ENCODE measurements at regions not wholly inside any gene's neighbourhood (a gene's known extent, or its start where the extent isn't known, plus 50 kb on each side); places are given as distances from the start of the nearest gene placed in this dataset.
"Not testable (repeated sequence)": the region's sequence is repeated elsewhere in the genome, so short reads cannot be mapped to it uniquely, and the experiment has no call there.

- Histone ChIP-seq H3K27me3 (ENCODE audit: insufficient read depth, low read length) (no peaks in the 10 kb centered on the region), H3K36me3 (ENCODE audit: insufficient read depth, low read length) (no peaks in the 10 kb centered on the region), H3K4me3 (ENCODE audit: low read length) (no peak overlapping the region), H3K9me3 (ENCODE audit: insufficient read depth, low read depth, low read length) (no peaks in the 10 kb centered on the region), H3K27ac (ENCODE audit: low read depth, low read length) (no peak overlapping the region), H3K9ac (ENCODE audit: low read depth, low read length) (no peak overlapping the region), H3K4me1 (ENCODE audit: insufficient read depth, low read length) (no peaks in the 10 kb centered on the region)
- 94% methylated on average over 3 of the region's 3 CpGs for WGBS
Measured at GRCh38 chr3:34668915-34669314, 870.5 kb downstream of the PDCD6IP start.

GRCh38 chr3:34669490-34669889 lies 871.1 kb downstream of the PDCD6IP start:
- Histone ChIP-seq H3K9me3 (ENCODE audit: insufficient read depth, low read depth, low read length) (no peaks in the 10 kb centered on the region), H3K9ac (ENCODE audit: low read depth, low read length) (no peak overlapping the region), H3K27me3 (ENCODE audit: insufficient read depth, low read length) (no peaks in the 10 kb centered on the region), H3K4me3 (ENCODE audit: low read length) (no peak overlapping the region), H3K36me3 (ENCODE audit: insufficient read depth, low read length) (no peaks in the 10 kb centered on the region), H3K27ac (ENCODE audit: low read depth, low read length) (no peak overlapping the region), H3K4me1 (ENCODE audit: insufficient read depth, low read length) (no peaks in the 10 kb centered on the region)
- WGBS, result 95% methylated on average over 3 of the region's 3 CpGs

GRCh38 chr3:34675383-34676120 lies 877.1 kb downstream of the PDCD6IP start:
- Histone ChIP-seq H3K36me3 (ENCODE audit: insufficient read depth, low read length) (no peaks in the 10 kb centered on the region), H3K4me1 (ENCODE audit: insufficient read depth, low read length) (no peaks in the 10 kb centered on the region), H3K9me3 (ENCODE audit: insufficient read depth, low read depth, low read length) (peaks cover 18% of the 10 kb centered on the region), H3K27me3 (ENCODE audit: insufficient read depth, low read length) (no peaks in the 10 kb centered on the region), H3K9ac (ENCODE audit: low read depth, low read length) (no peak overlapping the region), H3K27ac (ENCODE audit: low read depth, low read length) (no peak overlapping the region), H3K4me3 (ENCODE audit: low read length) (no peak overlapping the region)
- 95% methylated on average over 2 of the region's 2 CpGs for WGBS

- Histone ChIP-seq H3K4me3 (ENCODE audit: low read length) (no peak overlapping the region), H3K36me3 (ENCODE audit: insufficient read depth, low read length) (no peaks in the 10 kb centered on the region), H3K27me3 (ENCODE audit: insufficient read depth, low read length) (no peaks in the 10 kb centered on the region), H3K9me3 (ENCODE audit: insufficient read depth, low read depth, low read length) (peaks cover 21% of the 10 kb centered on the region), H3K9ac (ENCODE audit: low read depth, low read length) (no peak overlapping the region), H3K4me1 (ENCODE audit: insufficient read depth, low read length) (no peaks in the 10 kb centered on the region), H3K27ac (ENCODE audit: low read depth, low read length) (no peak overlapping the region)
- 94% methylated on average over 3 of the region's 3 CpGs for WGBS
Measured at GRCh38 chr3:34676436-34676835, 878.0 kb downstream of the PDCD6IP start.

GRCh38 chr3:34678575-34678974 lies 880.1 kb downstream of the PDCD6IP start:
- Histone ChIP-seq H3K36me3 (ENCODE audit: insufficient read depth, low read length) (no peaks in the 10 kb centered on the region), H3K9me3 (ENCODE audit: insufficient read depth, low read depth, low read length) (peaks cover 21% of the 10 kb centered on the region), H3K27ac (ENCODE audit: low read depth, low read length) (no peak overlapping the region), H3K4me1 (ENCODE audit: insufficient read depth, low read length) (no peaks in the 10 kb centered on the region), H3K27me3 (ENCODE audit: insufficient read depth, low read length) (no peaks in the 10 kb centered on the region), H3K4me3 (ENCODE audit: low read length) (no peak overlapping the region), H3K9ac (ENCODE audit: low read depth, low read length) (no peak overlapping the region)

- WGBS, result 100% methylated on average over 1 of the region's 1 CpG
- H3K4me3 ChIP-seq (ENCODE audit: low read length); H3K36me3 ChIP-seq (ENCODE audit: insufficient read depth, low read length); H3K9ac ChIP-seq (ENCODE audit: low read depth, low read length); H3K27ac ChIP-seq (ENCODE audit: low read depth, low read length); H3K27me3 ChIP-seq (ENCODE audit: insufficient read depth, low read length); H3K4me1 ChIP-seq (ENCODE audit: insufficient read depth, low read length): not testable (repeated sequence)
- peaks cover 21% of the 10 kb centered on the region for H3K9me3 ChIP-seq (ENCODE audit: insufficient read depth, low read depth, low read length)
Measured at GRCh38 chr3:34679055-34679454, 880.6 kb downstream of the PDCD6IP start.

GRCh38 chr3:34683851-34684250 lies 885.4 kb downstream of the PDCD6IP start:
- H3K9ac ChIP-seq (ENCODE audit: low read depth, low read length), result no peak overlapping the region
- 41% methylated on average over 4 of the region's 4 CpGs for WGBS
- no peaks in the 10 kb centered on the region for H3K4me1 ChIP-seq (ENCODE audit: insufficient read depth, low read length)
- no peak overlapping the region for H3K4me3 ChIP-seq (ENCODE audit: low read length)
- H3K36me3 ChIP-seq (ENCODE audit: insufficient read depth, low read length), result no peaks in the 10 kb centered on the region
- no peak overlapping the region for H3K27ac ChIP-seq (ENCODE audit: low read depth, low read length)
- peaks cover 18% of the 10 kb centered on the region for H3K9me3 ChIP-seq (ENCODE audit: insufficient read depth, low read depth, low read length)
- H3K27me3 ChIP-seq (ENCODE audit: insufficient read depth, low read length), result no peaks in the 10 kb centered on the region

- no peak overlapping the region for H3K9ac ChIP-seq (ENCODE audit: low read depth, low read length)
- 90% methylated on average over 1 of the region's 1 CpG for WGBS
- H3K27ac ChIP-seq (ENCODE audit: low read depth, low read length), result no peak overlapping the region
- H3K27me3 ChIP-seq (ENCODE audit: insufficient read depth, low read length), result no peaks in the 10 kb centered on the region
- no peaks in the 10 kb centered on the region for H3K4me1 ChIP-seq (ENCODE audit: insufficient read depth, low read length)
- no peaks in the 10 kb centered on the region for H3K36me3 ChIP-seq (ENCODE audit: insufficient read depth, low read length)
- H3K9me3 ChIP-seq (ENCODE audit: insufficient read depth, low read depth, low read length), result no peaks in the 10 kb centered on the region
- no peak overlapping the region for H3K4me3 ChIP-seq (ENCODE audit: low read length)
Measured at GRCh38 chr3:34686541-34686940, 888.1 kb downstream of the PDCD6IP start.

GRCh38 chr3:34687671-34688070 lies 889.2 kb downstream of the PDCD6IP start:
- H3K9ac ChIP-seq (ENCODE audit: low read depth, low read length), result no peak overlapping the region
- no peak overlapping the region for H3K27ac ChIP-seq (ENCODE audit: low read depth, low read length)
- no peaks in the 10 kb centered on the region for H3K4me1 ChIP-seq (ENCODE audit: insufficient read depth, low read length)
- no peak overlapping the region for H3K4me3 ChIP-seq (ENCODE audit: low read length)
- no peaks in the 10 kb centered on the region for H3K27me3 ChIP-seq (ENCODE audit: insufficient read depth, low read length)
- 100% methylated on average over 1 of the region's 1 CpG for WGBS
- no peaks in the 10 kb centered on the region for H3K9me3 ChIP-seq (ENCODE audit: insufficient read depth, low read depth, low read length)
- no peaks in the 10 kb centered on the region for H3K36me3 ChIP-seq (ENCODE audit: insufficient read depth, low read length)

GRCh38 chr3:34696831-34697230 lies 898.4 kb downstream of the PDCD6IP start:
- no peaks in the 10 kb centered on the region for H3K27me3 ChIP-seq (ENCODE audit: insufficient read depth, low read length)
- no peak overlapping the region for H3K4me3 ChIP-seq (ENCODE audit: low read length)
- no peaks in the 10 kb centered on the region for H3K4me1 ChIP-seq (ENCODE audit: insufficient read depth, low read length)
- H3K9me3 ChIP-seq (ENCODE audit: insufficient read depth, low read depth, low read length), result peaks cover 30% of the 10 kb centered on the region
- 91% methylated on average over 2 of the region's 4 CpGs for WGBS
- no peaks in the 10 kb centered on the region for H3K36me3 ChIP-seq (ENCODE audit: insufficient read depth, low read length)
- H3K27ac ChIP-seq (ENCODE audit: low read depth, low read length), result no peak overlapping the region
- H3K9ac ChIP-seq (ENCODE audit: low read depth, low read length), result no peak overlapping the region

GRCh38 chr3:34703053-34703452 lies 904.6 kb downstream of the PDCD6IP start:
- no peaks in the 10 kb centered on the region for H3K4me1 ChIP-seq (ENCODE audit: insufficient read depth, low read length)
- H3K4me3 ChIP-seq (ENCODE audit: low read length), result no peak overlapping the region
- H3K9ac ChIP-seq (ENCODE audit: low read depth, low read length), result no peak overlapping the region
- H3K36me3 ChIP-seq (ENCODE audit: insufficient read depth, low read length), result no peaks in the 10 kb centered on the region
- WGBS, result 89% methylated on average over 2 of the region's 3 CpGs
- H3K27ac ChIP-seq (ENCODE audit: low read depth, low read length), result no peak overlapping the region
- peaks cover 44% of the 10 kb centered on the region for H3K9me3 ChIP-seq (ENCODE audit: insufficient read depth, low read depth, low read length)
- no peaks in the 10 kb centered on the region for H3K27me3 ChIP-seq (ENCODE audit: insufficient read depth, low read length)

All from HUES64 (cell line).